ENCODE measurements at regions not wholly inside any gene's neighbourhood (a gene's known extent, or its start where the extent isn't known, plus 50 kb on each side); places are given as distances from the start of the nearest gene placed in this dataset.
"Not testable (repeated sequence)": the region's sequence is repeated elsewhere in the genome, so short reads cannot be mapped to it uniquely, and the experiment has no call there.

- no peak for TF ChIP-seq CTCF (conservative IDR thresholded peaks at IDR 0.05; ENCODE audit: low read length)
- no peak overlapping the region for H3K4me3 ChIP-seq (ENCODE audit: low read length)
- no peak for DNase-seq (ENCODE audit: low read depth)
Observed at GRCh38 chr2:186347472-186347871, 138.6 kb upstream of the ZC3H15 start.

GRCh38 chr2:186348200-186348599, 137.9 kb upstream of the ZC3H15 start:
- DNase-seq (ENCODE audit: low read depth) = peak; percentile 6
- TF ChIP-seq CTCF (conservative IDR thresholded peaks at IDR 0.05; ENCODE audit: low read length) = no peak
- no peak overlapping the region for H3K4me3 ChIP-seq (ENCODE audit: low read length)

- no peak overlapping the region for H3K4me3 ChIP-seq (ENCODE audit: low read length)
- DNase-seq (ENCODE audit: low read depth) = peak; percentile 65
- no peak for TF ChIP-seq CTCF (conservative IDR thresholded peaks at IDR 0.05; ENCODE audit: low read length)
Observed at GRCh38 chr2:186349508-186349907, 136.6 kb upstream of the ZC3H15 start.

GRCh38 chr2:186354160-186354559, 131.9 kb upstream of the ZC3H15 start:
- DNase-seq (ENCODE audit: low read depth); H3K4me3 ChIP-seq (ENCODE audit: low read length): not testable (repeated sequence)

DNA sequence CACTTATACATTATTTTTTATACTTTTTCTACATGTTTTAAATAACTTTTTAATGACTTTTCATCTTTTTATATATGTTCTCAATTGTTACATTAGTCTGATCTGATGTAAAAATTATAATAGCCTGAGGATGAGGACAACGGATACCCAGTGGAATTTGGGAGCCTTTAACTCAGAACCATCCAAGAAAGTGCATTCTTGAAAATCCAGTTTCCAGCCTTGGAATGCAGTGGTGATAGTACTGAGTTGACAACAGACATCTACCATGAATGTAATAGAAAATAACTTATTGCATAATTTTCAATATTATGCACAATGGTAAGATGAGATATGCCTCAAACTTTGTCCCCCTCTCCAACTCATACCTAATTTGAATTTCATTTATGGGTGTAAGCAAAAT, 120.7 kb upstream of the ZC3H15 start:
- TF ChIP-seq CTCF (conservative IDR thresholded peaks at IDR 0.05; ENCODE audit: low read length) = no peak
- no peak overlapping the region for H3K4me3 ChIP-seq (ENCODE audit: low read length)
- peak; percentile 26 for DNase-seq (ENCODE audit: low read depth)

- no peak for DNase-seq (ENCODE audit: low read depth)
- no peak for TF ChIP-seq CTCF (conservative IDR thresholded peaks at IDR 0.05; ENCODE audit: low read length)
- H3K4me3 ChIP-seq (ENCODE audit: low read length) = no peak overlapping the region
Observed at GRCh38 chr2:186379052-186379451, 107.0 kb upstream of the ZC3H15 start.

GRCh38 chr2:186380805-186381204, 105.3 kb upstream of the ZC3H15 start:
- no peak for TF ChIP-seq CTCF (conservative IDR thresholded peaks at IDR 0.05; ENCODE audit: low read length)
- DNase-seq (ENCODE audit: low read depth) = no peak
- H3K4me3 ChIP-seq (ENCODE audit: low read length) = no peak overlapping the region

DNA sequence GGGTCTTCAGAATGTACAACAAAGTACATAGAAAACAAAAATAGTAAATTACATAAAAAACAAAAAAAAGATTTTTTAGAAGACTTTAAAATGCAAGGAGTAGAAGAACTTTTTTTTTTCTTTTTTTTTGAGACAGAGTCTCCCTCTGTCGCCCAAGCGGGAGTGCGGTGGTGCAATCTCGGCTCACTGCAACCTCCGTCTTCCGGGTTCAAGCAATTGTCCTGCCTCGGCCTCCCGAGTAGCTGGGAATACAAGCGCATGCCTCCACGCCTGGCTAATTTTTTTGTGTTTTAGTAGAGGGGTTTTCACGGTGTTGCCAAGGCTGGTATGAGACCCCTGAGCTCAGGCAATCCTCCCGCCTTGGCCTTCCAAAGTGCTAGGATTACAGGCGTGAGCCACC, 104.5 kb upstream of the ZC3H15 start:
- TF ChIP-seq CTCF (conservative IDR thresholded peaks at IDR 0.05; ENCODE audit: low read length) = no peak
- no peak for DNase-seq (ENCODE audit: low read depth)
- no peak overlapping the region for H3K4me3 ChIP-seq (ENCODE audit: low read length)
